ENCODE measurements at regions not wholly inside any gene's neighbourhood (a gene's known extent, or its start where the extent isn't known, plus 50 kb on each side); places are given as distances from the start of the nearest gene placed in this dataset.
"Not testable (repeated sequence)": the region's sequence is repeated elsewhere in the genome, so short reads cannot be mapped to it uniquely, and the experiment has no call there.

- H3K79me2 ChIP-seq (replicated peaks; ENCODE audit: insufficient read depth, low read length), result no peaks in the 10 kb centered on the region
- no peak for TF ChIP-seq MXI1 (conservative IDR thresholded peaks at IDR 0.05; ENCODE audit: poor library complexity, severe bottlenecking)
- TF ChIP-seq EZH2 (IDR thresholded peaks at IDR 0.05; ENCODE audit: borderline replicate concordance, insufficient read depth, low read length, poor library complexity, severe bottlenecking), result no peak
- TF ChIP-seq EP300 (conservative IDR thresholded peaks at IDR 0.05; ENCODE audit: poor library complexity, severe bottlenecking), result no peak
- TF ChIP-seq TAF1 (IDR thresholded peaks at IDR 0.05; ENCODE audit: low read depth), result no peak
- no peak overlapping the region for H3K4me3 ChIP-seq (ENCODE audit: low read length)
- H3F3A ChIP-seq (ENCODE audit: insufficient read depth, low read length, poor library complexity, severe bottlenecking), result no peaks in the 10 kb centered on the region
- H3K9me2 ChIP-seq (ENCODE audit: insufficient read depth, low read length), result no peaks in the 10 kb centered on the region
- no peak overlapping the region for H3K27ac ChIP-seq (ENCODE audit: low read length)
- no peaks in the 10 kb centered on the region for H3K36me3 ChIP-seq (ENCODE audit: insufficient read depth, low read length)
- no peaks in the 10 kb centered on the region for H3K9me3 ChIP-seq (ENCODE audit: low read length)
- no peak overlapping the region for H2AFZ ChIP-seq (ENCODE audit: low read depth, low read length)
- no peak overlapping the region for H3K9ac ChIP-seq (ENCODE audit: low read length)
- no peak overlapping the region for H3K4me2 ChIP-seq (ENCODE audit: low read length)
- no peaks in the 10 kb centered on the region for H3K27me3 ChIP-seq (ENCODE audit: insufficient read depth, low read depth, low read length)
- H4K20me1 ChIP-seq (ENCODE audit: insufficient read depth), result no peaks in the 10 kb centered on the region
These were observed 281.3 kb upstream of the NPAP1 start for GRCh38 chr15:24394303-24394702.

GRCh38 chr15:24412649-24413048, 262.9 kb upstream of the NPAP1 start:
- not testable (repeated sequence) for H3K27ac ChIP-seq (ENCODE audit: low read length); H3F3A ChIP-seq (ENCODE audit: insufficient read depth, low read length, poor library complexity, severe bottlenecking); H3K27me3 ChIP-seq (ENCODE audit: insufficient read depth, low read depth, low read length); H3K9me3 ChIP-seq (ENCODE audit: low read length); H3K9me2 ChIP-seq (ENCODE audit: insufficient read depth, low read length); H3K36me3 ChIP-seq (ENCODE audit: insufficient read depth, low read length); H3K79me2 ChIP-seq (replicated peaks; ENCODE audit: insufficient read depth, low read length); H3K4me2 ChIP-seq (ENCODE audit: low read length); H3K9ac ChIP-seq (ENCODE audit: low read length); H3K4me3 ChIP-seq (ENCODE audit: low read length); H4K20me1 ChIP-seq (ENCODE audit: insufficient read depth); H2AFZ ChIP-seq (ENCODE audit: low read depth, low read length)

GRCh38 chr15:24426286-24427054, 249.1 kb upstream of the NPAP1 start:
- not testable (repeated sequence) for H3K9me2 ChIP-seq (ENCODE audit: insufficient read depth, low read length); H3K9ac ChIP-seq (ENCODE audit: low read length); H3K4me3 ChIP-seq (ENCODE audit: low read length); H3K27me3 ChIP-seq (ENCODE audit: insufficient read depth, low read depth, low read length); H3F3A ChIP-seq (ENCODE audit: insufficient read depth, low read length, poor library complexity, severe bottlenecking); H2AFZ ChIP-seq (ENCODE audit: low read depth, low read length); H3K36me3 ChIP-seq (ENCODE audit: insufficient read depth, low read length); H3K4me2 ChIP-seq (ENCODE audit: low read length); H3K27ac ChIP-seq (ENCODE audit: low read length); H3K79me2 ChIP-seq (replicated peaks; ENCODE audit: insufficient read depth, low read length); H4K20me1 ChIP-seq (ENCODE audit: insufficient read depth); H3K9me3 ChIP-seq (ENCODE audit: low read length)

GRCh38 chr15:24427055-24427400, 248.5 kb upstream of the NPAP1 start:
- H3K9me3 ChIP-seq (ENCODE audit: low read length); H3K79me2 ChIP-seq (replicated peaks; ENCODE audit: insufficient read depth, low read length); H3K27ac ChIP-seq (ENCODE audit: low read length); H3K9ac ChIP-seq (ENCODE audit: low read length); H3K36me3 ChIP-seq (ENCODE audit: insufficient read depth, low read length); H2AFZ ChIP-seq (ENCODE audit: low read depth, low read length); H3F3A ChIP-seq (ENCODE audit: insufficient read depth, low read length, poor library complexity, severe bottlenecking); H3K27me3 ChIP-seq (ENCODE audit: insufficient read depth, low read depth, low read length); H3K4me2 ChIP-seq (ENCODE audit: low read length); H3K4me3 ChIP-seq (ENCODE audit: low read length); H4K20me1 ChIP-seq (ENCODE audit: insufficient read depth); H3K9me2 ChIP-seq (ENCODE audit: insufficient read depth, low read length): not testable (repeated sequence)

GRCh38 chr15:24435075-24435820, 240.3 kb upstream of the NPAP1 start:
- H4K20me1 ChIP-seq (ENCODE audit: insufficient read depth); H3K27me3 ChIP-seq (ENCODE audit: insufficient read depth, low read depth, low read length); H3K9ac ChIP-seq (ENCODE audit: low read length); H3K9me3 ChIP-seq (ENCODE audit: low read length); H2AFZ ChIP-seq (ENCODE audit: low read depth, low read length); H3K27ac ChIP-seq (ENCODE audit: low read length); H3K9me2 ChIP-seq (ENCODE audit: insufficient read depth, low read length); H3K4me3 ChIP-seq (ENCODE audit: low read length); H3K79me2 ChIP-seq (replicated peaks; ENCODE audit: insufficient read depth, low read length); H3K36me3 ChIP-seq (ENCODE audit: insufficient read depth, low read length); H3K4me2 ChIP-seq (ENCODE audit: low read length); H3F3A ChIP-seq (ENCODE audit: insufficient read depth, low read length, poor library complexity, severe bottlenecking): not testable (repeated sequence)

GRCh38 chr15:24437270-24437669, 238.3 kb upstream of the NPAP1 start:
- H3K9me2 ChIP-seq (ENCODE audit: insufficient read depth, low read length); H3F3A ChIP-seq (ENCODE audit: insufficient read depth, low read length, poor library complexity, severe bottlenecking); H3K36me3 ChIP-seq (ENCODE audit: insufficient read depth, low read length); H3K27ac ChIP-seq (ENCODE audit: low read length); H3K4me2 ChIP-seq (ENCODE audit: low read length); H3K9ac ChIP-seq (ENCODE audit: low read length); H2AFZ ChIP-seq (ENCODE audit: low read depth, low read length); H3K9me3 ChIP-seq (ENCODE audit: low read length); H3K27me3 ChIP-seq (ENCODE audit: insufficient read depth, low read depth, low read length); H3K79me2 ChIP-seq (replicated peaks; ENCODE audit: insufficient read depth, low read length); H3K4me3 ChIP-seq (ENCODE audit: low read length); H4K20me1 ChIP-seq (ENCODE audit: insufficient read depth): not testable (repeated sequence)

DNA sequence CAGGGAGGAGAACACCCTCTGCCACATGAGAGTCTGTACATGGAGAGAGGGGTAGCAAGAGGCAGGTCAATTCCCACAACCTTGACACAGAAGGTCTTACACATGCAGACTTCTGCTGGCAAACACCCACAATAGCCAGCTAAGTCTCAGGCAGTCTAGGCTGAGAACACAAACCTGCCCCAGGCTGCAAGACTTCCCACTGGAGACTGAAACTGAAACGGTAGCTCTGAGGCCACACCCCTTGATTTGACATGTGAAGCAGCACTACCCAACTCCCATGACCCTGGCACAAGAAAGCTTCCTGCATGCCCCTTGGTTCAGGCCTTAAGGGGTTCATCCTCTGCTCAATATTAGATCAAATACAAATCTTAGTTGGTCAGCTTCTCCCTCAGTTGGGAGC, 237.8 kb upstream of the NPAP1 start:
- H3K36me3 ChIP-seq (ENCODE audit: insufficient read depth, low read length); H3K4me2 ChIP-seq (ENCODE audit: low read length); H3F3A ChIP-seq (ENCODE audit: insufficient read depth, low read length, poor library complexity, severe bottlenecking); H3K27ac ChIP-seq (ENCODE audit: low read length); H4K20me1 ChIP-seq (ENCODE audit: insufficient read depth); H2AFZ ChIP-seq (ENCODE audit: low read depth, low read length); H3K9ac ChIP-seq (ENCODE audit: low read length); H3K9me2 ChIP-seq (ENCODE audit: insufficient read depth, low read length); H3K27me3 ChIP-seq (ENCODE audit: insufficient read depth, low read depth, low read length); H3K9me3 ChIP-seq (ENCODE audit: low read length); H3K79me2 ChIP-seq (replicated peaks; ENCODE audit: insufficient read depth, low read length); H3K4me3 ChIP-seq (ENCODE audit: low read length): not testable (repeated sequence)

Measured in neural cell (in vitro differentiated cells).